IMR-90 (cell line): ENCODE measurements at regions not wholly inside any gene's neighbourhood (a gene's known extent, or its start where the extent isn't known, plus 50 kb on each side); places are given as distances from the start of the nearest gene placed in this dataset.

ENCODE experiments used
- ATAC-seq: fragments of 200-7000 bp; cut with Tn5 transposase; 2 replicates; pipeline ENCODE4 v1.9.1; 2020; ENCODE audit warnings: low read depth, mild to moderate bottlenecking, moderate library complexity
- BruUV-seq: library from RNA; stranded (reverse); fragments of 400-500 nt; replicated peaks from 2 replicates; lab custom pipeline; 2021; lab: Mats Ljungman, UMichigan
- CTCF ChIA-PET: fragments of 300-600 bp; formaldehyde crosslinking; extraction: SDS; loops from one replicate; lab custom pipeline; 2021; ENCODE audit warnings: antibody characterized with exemption; lab: Yijun Ruan, JAX
- POLR2A ChIA-PET: fragments of 300-600 bp; sonication (Branson Sonifier 250); formaldehyde crosslinking; loops from one replicate; lab custom pipeline; 2022; ENCODE audit warnings: antibody characterized with exemption; ENCODE audit not compliant: unreplicated experiment; lab: Charles Lee
- DNase-seq: peaks from one replicate; pipeline ENCODE4 v3.0.0; 2013
- H2AFZ ChIP-seq: replicated peaks from 2 replicates; pipeline ENCODE3; 2013; ENCODE audit warnings: low read length, mild to moderate bottlenecking; ENCODE audit not compliant: poor library complexity
- H2AK5ac ChIP-seq: 2 replicates; pipeline ENCODE4 v1.6.1; 2013; ENCODE audit warnings: low read depth, low read length, inconsistent platforms
- H2AK9ac ChIP-seq: replicated peaks from 2 replicates; pipeline ENCODE3; 2013; ENCODE audit warnings: mild to moderate bottlenecking, low read depth, low read length, moderate library complexity; ENCODE audit not compliant: poor library complexity
- H2BK120ac ChIP-seq: 2 replicates; pipeline ENCODE4 v1.6.1; 2013; ENCODE audit warnings: low read depth, low read length, inconsistent platforms
- H2BK15ac ChIP-seq: 3 replicates; pipeline ENCODE4 v1.6.1; 2013; ENCODE audit warnings: low read depth, low read length, inconsistent platforms
- H2BK20ac ChIP-seq: 2 replicates; pipeline ENCODE4 v1.6.1; 2013; ENCODE audit warnings: low read depth, mild to moderate bottlenecking, inconsistent platforms, low read length, moderate library complexity
- H2BK5ac ChIP-seq: 2 replicates; pipeline ENCODE4 v1.6.1; 2013; ENCODE audit warnings: mild to moderate bottlenecking, low read depth, low read length, inconsistent platforms; ENCODE audit not compliant: poor library complexity, severe bottlenecking
- H3K14ac ChIP-seq: replicated peaks from 2 replicates; pipeline ENCODE4 v1.6.1; 2013; ENCODE audit warnings: low read depth, low read length, inconsistent platforms
- H3K18ac ChIP-seq: 2 replicates; pipeline ENCODE4 v1.6.1; 2013; ENCODE audit warnings: low read depth, low read length, control low read depth
- H3K23ac ChIP-seq: 2 replicates; pipeline ENCODE4 v1.6.1; 2013; ENCODE audit warnings: low read depth, low read length, inconsistent platforms
- H3K27ac ChIP-seq: 2 replicates; pipeline ENCODE4 v1.5.1; 2013; ENCODE audit warnings: mild to moderate bottlenecking, control low read depth, low read length; ENCODE audit not compliant: insufficient read depth
- H3K27me3 ChIP-seq: 2 replicates; pipeline ENCODE4 v1.6.1; 2013; ENCODE audit warnings: low read length; ENCODE audit not compliant: control insufficient read depth, insufficient read depth
- H3K36me3 ChIP-seq: 2 replicates; pipeline ENCODE4 v1.6.1; 2013; ENCODE audit warnings: low read length, mixed read lengths; ENCODE audit not compliant: control insufficient read depth, insufficient read depth
- H3K4ac ChIP-seq: 2 replicates; pipeline ENCODE4 v1.6.1; 2013; ENCODE audit warnings: low read depth, low read length, inconsistent platforms
- H3K4me1 ChIP-seq: 2 replicates; pipeline ENCODE4 v1.6.1; 2013; ENCODE audit warnings: low read length, mixed read lengths; ENCODE audit not compliant: control insufficient read depth, insufficient read depth
- H3K4me2 ChIP-seq: 2 replicates; pipeline ENCODE4 v1.6.1; 2013; ENCODE audit warnings: low read depth, mild to moderate bottlenecking, control low read depth, low read length, moderate library complexity
- H3K4me3 ChIP-seq: 2 replicates; pipeline ENCODE4 v1.5.1; 2013; ENCODE audit warnings: low read depth, mild to moderate bottlenecking, control low read depth, low read length, moderate library complexity; ENCODE audit not compliant: insufficient read depth
- H3K56ac ChIP-seq: 2 replicates; pipeline ENCODE4 v1.6.1; 2013; ENCODE audit warnings: low read length, inconsistent platforms; ENCODE audit not compliant: insufficient read depth; ENCODE audit errors: extremely low read depth
- H3K79me1 ChIP-seq, 2 experiments: 2 replicates each; pipeline ENCODE4 v1.6.1; 2013; ENCODE audit warnings: low read length in 2 of 2, inconsistent platforms in 1 of 2, low read depth in 1 of 2
- H3K9ac ChIP-seq: 2 replicates; pipeline ENCODE4 v1.6.1; 2013; ENCODE audit warnings: low read depth, low read length, control low read depth
- H3K9me1 ChIP-seq: 2 replicates; pipeline ENCODE4 v1.6.1; 2013; ENCODE audit warnings: low read length, inconsistent platforms; ENCODE audit not compliant: insufficient read depth
- H3K9me3 ChIP-seq: 2 replicates; pipeline ENCODE4 v1.6.1; 2013; ENCODE audit warnings: low read length; ENCODE audit not compliant: control insufficient read depth, insufficient read depth
- H4K20me1 ChIP-seq: 2 replicates; pipeline ENCODE4 v1.6.1; 2013; ENCODE audit warnings: low read length, inconsistent platforms; ENCODE audit not compliant: insufficient read depth
- H4K5ac ChIP-seq: 2 replicates; pipeline ENCODE4 v1.6.1; 2013; ENCODE audit warnings: mild to moderate bottlenecking, low read depth, low read length, control low read depth
- H4K8ac ChIP-seq, 2 experiments: 2 replicates each; pipeline ENCODE4 v1.6.1; 2013; ENCODE audit warnings: low read depth in 2 of 2, low read length in 2 of 2, control low read depth in 1 of 2, inconsistent platforms in 1 of 2
- H4K91ac ChIP-seq: 2 replicates; pipeline ENCODE4 v1.6.1; 2013; ENCODE audit warnings: low read depth, low read length, inconsistent platforms; ENCODE audit not compliant: insufficient read depth
- BHLHE40 ChIP-seq: fragments of 150-350 bp; IDR thresholded peaks from 2 replicates; pipeline ENCODE4 v1.6.1; 2016; ENCODE audit warnings: mild to moderate bottlenecking, low read depth, low read length
- CEBPB ChIP-seq: IDR thresholded peaks from 2 replicates; pipeline ENCODE4 v1.6.1; 2012; ENCODE audit warnings: low read depth, low read length, improper control_type of control experiment
- CHD1 ChIP-seq: IDR thresholded peaks from 2 replicates; pipeline ENCODE4 v1.6.1; 2012; ENCODE audit warnings: low read depth, low read length, improper control_type of control experiment
- FOS ChIP-seq: fragments of 150-350 bp; IDR thresholded peaks from 2 replicates; pipeline ENCODE4 v1.6.1; 2016; ENCODE audit warnings: low read depth, low read length
- MAZ ChIP-seq: IDR thresholded peaks from 2 replicates; pipeline ENCODE4 v1.6.1; 2012; ENCODE audit warnings: low read depth, mild to moderate bottlenecking, low read length, improper control_type of control experiment, moderate library complexity, borderline replicate concordance
- MXI1 ChIP-seq: IDR thresholded peaks from 2 replicates; pipeline ENCODE4 v1.6.1; 2012; ENCODE audit warnings: low read depth, mild to moderate bottlenecking, low read length, moderate library complexity, borderline replicate concordance
- NFE2L2 ChIP-seq: fragments of 150-350 bp; IDR thresholded peaks from 2 replicates; pipeline ENCODE4 v1.6.1; 2016; ENCODE audit warnings: low read depth, mild to moderate bottlenecking, low read length
- POLR2A ChIP-seq: IDR thresholded peaks from 2 replicates; pipeline ENCODE4 v1.6.1; 2012; ENCODE audit warnings: mild to moderate bottlenecking, low read depth, low read length
- RAD21 ChIP-seq: IDR thresholded peaks from 2 replicates; pipeline ENCODE4 v1.6.1; 2012; ENCODE audit warnings: low read length, improper control_type of control experiment
- RCOR1 ChIP-seq: IDR thresholded peaks from 2 replicates; pipeline ENCODE4 v1.6.1; 2012; ENCODE audit warnings: mild to moderate bottlenecking, low read length, improper control_type of control experiment; ENCODE audit not compliant: insufficient replicate concordance
- RFX5 ChIP-seq: IDR thresholded peaks from 2 replicates; pipeline ENCODE4 v1.8.0; 2012; ENCODE audit warnings: low read depth, mild to moderate bottlenecking, low read length, moderate library complexity
- SMC3 ChIP-seq: fragments of 150-350 bp; IDR thresholded peaks from 2 replicates; pipeline ENCODE4 v1.6.1; 2016; ENCODE audit warnings: low read depth, mild to moderate bottlenecking, antibody characterized with exemption, low read length, moderate library complexity
- USF2 ChIP-seq: fragments of 150-350 bp; IDR thresholded peaks from 2 replicates; pipeline ENCODE4 v1.6.1; 2017; ENCODE audit warnings: mild to moderate bottlenecking, antibody characterized with exemption, low read length, low read depth
- WGBS, 2 experiments: methylation state at CpG; one replicate each; pipeline versions ENCODE4 v1.1.5 to v1.1.7; 2013; ENCODE audit warnings: missing lambda C conversion rate in 2 of 2; ENCODE audit not compliant: insufficient read length in 1 of 2; ENCODE audit errors: extremely low coverage in 2 of 2; 5-methylcytosine and 5-hydroxymethylcytosine counted together
- dilution Hi-C: fragments of 300-500 bp; cut with HindIII; formaldehyde crosslinking; loops from one replicate; pipeline ENCODE4 v1.14.3; 2018; ENCODE audit warnings: low sequenced_read_pairs; ENCODE audit not compliant: unreplicated experiment
- in situ Hi-C: fragments of 300-500 bp; cut with MboI; formaldehyde crosslinking; loops from 3 replicates; pipeline ENCODE4 v1.14.3; 2019; ENCODE audit warnings: low sequenced_read_pairs, inconsistent platforms, mixed read lengths
- intact Hi-C: fragments of 100-400 bp; cut with micrococcal nuclease; formaldehyde crosslinking; loops from 2 replicates; pipeline ENCODE4 v1.10.0; 2022

GRCh38 chr12:130263996-130264395, 73.7 kb upstream of the PIWIL1 start:
- 72% methylated on average over 3 of the region's 7 CpGs; no CpG with 5 or more reads in 1 of the 2 experiments for WGBS, 2 experiments
- Histone ChIP-seq H2AK5ac (no peak overlapping the region), H4K91ac (no peak overlapping the region), H2BK5ac (no peak overlapping the region), H4K20me1 (no peaks in the 10 kb centered on the region), H2BK120ac (no peak overlapping the region), H3K27ac (no peak overlapping the region), H2BK20ac (no peak overlapping the region), H4K5ac (no peak overlapping the region), H3K36me3 (no peaks in the 10 kb centered on the region), H3K4me2 (no peak overlapping the region), H3K4ac (no peak overlapping the region), H3K18ac (no peak overlapping the region), H3K4me1 (no peaks in the 10 kb centered on the region), H4K8ac (no peak overlapping the region), H3K27me3 (no peaks in the 10 kb centered on the region), H3K9ac (no peak overlapping the region), H3K9me1 (no peaks in the 10 kb centered on the region), H3K56ac (no peak overlapping the region), H2AK9ac (no peak overlapping the region), H3K4me3 (no peak overlapping the region), H3K9me3 (peaks cover 32% of the 10 kb centered on the region), H3K14ac (no peak overlapping the region), H2AFZ (no peak overlapping the region), H2BK15ac (no peak overlapping the region), H3K79me1 (no peaks in the 10 kb centered on the region), H3K23ac (no peak overlapping the region)
- ChIA-PET CTCF (no interaction called here), POLR2A (no interaction called here)
- ATAC-seq, result no peak
- dilution Hi-C loops (no loop called here), in situ Hi-C loops (no loop called here), intact Hi-C loops (no loop called here)
- DNase-seq, result no peak
- no peak for TF ChIP-seq USF2
- no peak for TF ChIP-seq POLR2A
- no peak for TF ChIP-seq MXI1
- no peak for TF ChIP-seq RFX5
- TF ChIP-seq BHLHE40, result no peak
- TF ChIP-seq SMC3, result no peak
- no peak for TF ChIP-seq RCOR1
- TF ChIP-seq MAZ, result no peak
- no peak for TF ChIP-seq NFE2L2
- no peak for TF ChIP-seq FOS
- no peak for TF ChIP-seq CHD1
- no peak for TF ChIP-seq CEBPB
- no peak for TF ChIP-seq RAD21
- no TSS peak for BruUV-seq
